ENCODE measurements at regions not wholly inside any gene's neighbourhood (a gene's known extent, or its start where the extent isn't known, plus 50 kb on each side); places are given as distances from the start of the nearest gene placed in this dataset.
A peak's percentile ranks its signal among the peaks of the same experiment; 100 is the strongest.

DNA sequence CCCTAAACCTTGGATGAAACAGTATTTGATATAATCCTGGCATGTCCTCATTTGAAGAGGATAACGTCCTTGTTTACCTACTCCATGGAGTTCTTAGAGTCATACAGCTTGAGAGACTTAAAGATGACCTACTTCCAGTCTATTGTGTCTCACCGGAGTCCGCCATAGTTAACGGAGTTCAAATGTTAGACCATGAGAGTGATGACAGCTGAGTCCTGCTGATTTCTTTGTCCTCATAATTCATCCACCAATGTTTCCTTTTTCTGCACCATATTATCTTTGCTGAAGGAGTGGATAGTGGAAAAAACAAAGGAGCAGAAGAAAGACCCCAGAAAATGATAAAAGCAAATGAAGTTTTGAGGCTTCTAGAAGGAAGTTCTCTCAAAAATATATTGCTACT lies 75.8 kb upstream of the HIF1A start:
- ATAC-seq = no peak
- DNase-seq (ENCODE audit: low spot score in 2 of 2) = no peak
- Mint-ChIP-seq H3K36me3 (no peaks in the 10 kb centered on the region), H3K4me3 (no peak overlapping the region), H3K4me1 (peaks cover 49% of the 10 kb centered on the region), H3K27ac (no peak overlapping the region), H3K9me3 (peaks cover 3% of the 10 kb centered on the region)

DNA sequence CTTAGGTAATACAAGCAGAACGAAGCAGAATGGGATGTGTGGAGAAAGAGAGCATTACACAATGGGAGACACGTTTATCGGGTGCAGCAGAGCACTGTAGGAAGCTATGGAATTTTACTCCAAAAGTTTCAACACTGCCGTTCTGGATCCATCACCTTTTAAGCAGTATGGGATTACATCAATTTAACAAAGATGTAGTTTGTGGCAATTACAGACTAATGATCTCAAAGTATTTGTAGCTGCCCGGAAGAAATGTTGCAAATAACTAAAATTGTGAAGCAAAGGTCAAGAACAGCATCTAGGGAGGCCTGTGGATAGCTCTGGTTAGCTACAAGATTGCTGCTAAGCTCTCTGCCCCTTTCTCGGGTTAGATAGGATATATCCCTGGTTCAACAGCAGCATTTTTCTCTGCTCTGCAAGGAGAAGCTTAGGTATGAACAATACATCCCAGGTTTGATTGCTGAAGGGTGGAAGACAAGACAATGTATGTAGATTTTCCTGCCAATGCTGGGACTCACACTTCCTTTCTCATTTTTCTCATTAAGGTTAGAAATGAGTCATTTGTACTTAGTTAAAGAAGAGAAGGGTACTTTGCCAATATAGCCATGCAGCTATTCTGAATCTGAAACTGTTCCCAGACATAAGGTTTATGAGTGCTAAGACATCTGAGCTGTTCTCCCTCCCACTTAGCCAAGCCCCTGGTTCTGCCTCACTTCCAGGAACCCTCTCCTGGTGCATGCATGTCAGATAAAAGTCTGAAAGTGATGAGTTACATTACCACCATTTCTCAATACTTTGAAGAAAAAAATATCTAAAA lies 75.0 kb upstream of the HIF1A start:
- Mint-ChIP-seq H3K36me3 (no peaks in the 10 kb centered on the region), H3K4me3 (no peak overlapping the region), H3K9me3 (peaks cover 3% of the 10 kb centered on the region), H3K4me1 (peaks cover 57% of the 10 kb centered on the region), H3K27ac (no peak overlapping the region)
- peak in 1 of 2 donors; percentile 61 for DNase-seq (ENCODE audit: low spot score in 2 of 2)
- ATAC-seq = peak; percentile 88

- Mint-ChIP-seq H3K27ac (peak overlapping the region; percentile 48), H3K4me3 (no peak overlapping the region), H3K9me3 (peaks cover 3% of the 10 kb centered on the region), H3K4me1 (peaks cover 57% of the 10 kb centered on the region), H3K36me3 (no peaks in the 10 kb centered on the region)
- ATAC-seq (peak; percentile 82), DNase-seq (ENCODE audit: low spot score in 2 of 2) (no peak)
Measured at GRCh38 chr14:61621444-61621843, 73.9 kb upstream of the HIF1A start.

GRCh38 chr14:61622051-61622450 lies 73.3 kb upstream of the HIF1A start:
- no peak overlapping the region for H3K4me3 Mint-ChIP-seq
- peaks cover 3% of the 10 kb centered on the region for H3K9me3 Mint-ChIP-seq
- peaks cover 52% of the 10 kb centered on the region for H3K4me1 Mint-ChIP-seq
- no peaks in the 10 kb centered on the region for H3K36me3 Mint-ChIP-seq
- ATAC-seq = no peak
- DNase-seq (ENCODE audit: low spot score in 2 of 2) = no peak
- peak overlapping the region; percentile 48 for H3K27ac Mint-ChIP-seq

DNA sequence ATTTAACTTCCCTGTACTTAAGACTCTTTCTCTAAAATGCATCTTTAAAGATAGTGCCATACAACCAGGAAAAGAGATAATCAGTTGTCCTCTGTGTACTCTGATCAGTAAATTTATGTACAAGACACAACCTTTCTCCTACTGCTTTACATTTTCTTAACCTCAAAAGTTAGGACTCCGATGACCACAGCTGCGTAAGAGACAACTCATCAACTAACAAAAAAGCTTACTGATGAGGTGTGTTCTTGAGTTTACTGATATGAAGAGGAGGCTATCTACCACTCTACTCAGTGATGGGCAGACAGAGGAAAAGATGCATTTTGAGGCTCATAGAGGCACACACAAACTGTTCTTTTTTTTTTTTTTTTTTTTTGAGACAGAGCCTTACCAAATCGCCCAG lies 71.4 kb upstream of the HIF1A start:
- ATAC-seq (peak; percentile 62), DNase-seq (ENCODE audit: low spot score in 2 of 2) (no peak)
- no peak overlapping the region for H3K27ac Mint-ChIP-seq
- H3K4me3 Mint-ChIP-seq = no peak overlapping the region
- peaks cover 37% of the 10 kb centered on the region for H3K4me1 Mint-ChIP-seq
- H3K36me3 Mint-ChIP-seq = no peaks in the 10 kb centered on the region
- peaks cover 3% of the 10 kb centered on the region for H3K9me3 Mint-ChIP-seq

GRCh38 chr14:61625165-61625564 lies 70.1 kb upstream of the HIF1A start:
- no peak overlapping the region for H3K4me3 Mint-ChIP-seq
- ATAC-seq (no peak), DNase-seq (ENCODE audit: low spot score in 2 of 2) (no peak)
- H3K4me1 Mint-ChIP-seq = peaks cover 29% of the 10 kb centered on the region
- H3K36me3 Mint-ChIP-seq = no peaks in the 10 kb centered on the region
- peak overlapping the region; percentile 15 for H3K27ac Mint-ChIP-seq
- H3K9me3 Mint-ChIP-seq = peaks cover 3% of the 10 kb centered on the region

- DNase-seq (ENCODE audit: low spot score in 2 of 2) (no peak), ATAC-seq (no peak)
- H3K4me1 Mint-ChIP-seq = peaks cover 8% of the 10 kb centered on the region
- H3K27ac Mint-ChIP-seq = no peak overlapping the region
- H3K4me3 Mint-ChIP-seq = no peak overlapping the region
- no peaks in the 10 kb centered on the region for H3K9me3 Mint-ChIP-seq
- no peaks in the 10 kb centered on the region for H3K36me3 Mint-ChIP-seq
Measured at GRCh38 chr14:61627612-61628011, 67.7 kb upstream of the HIF1A start.

- ATAC-seq (no peak), DNase-seq (ENCODE audit: low spot score in 2 of 2) (no peak)
- no peaks in the 10 kb centered on the region for H3K36me3 Mint-ChIP-seq
- H3K9me3 Mint-ChIP-seq = no peaks in the 10 kb centered on the region
- H3K27ac Mint-ChIP-seq = no peak overlapping the region
- H3K4me3 Mint-ChIP-seq = no peak overlapping the region
- H3K4me1 Mint-ChIP-seq = peaks cover 8% of the 10 kb centered on the region
Measured at GRCh38 chr14:61628016-61628725, 67.1 kb upstream of the HIF1A start.

DNA sequence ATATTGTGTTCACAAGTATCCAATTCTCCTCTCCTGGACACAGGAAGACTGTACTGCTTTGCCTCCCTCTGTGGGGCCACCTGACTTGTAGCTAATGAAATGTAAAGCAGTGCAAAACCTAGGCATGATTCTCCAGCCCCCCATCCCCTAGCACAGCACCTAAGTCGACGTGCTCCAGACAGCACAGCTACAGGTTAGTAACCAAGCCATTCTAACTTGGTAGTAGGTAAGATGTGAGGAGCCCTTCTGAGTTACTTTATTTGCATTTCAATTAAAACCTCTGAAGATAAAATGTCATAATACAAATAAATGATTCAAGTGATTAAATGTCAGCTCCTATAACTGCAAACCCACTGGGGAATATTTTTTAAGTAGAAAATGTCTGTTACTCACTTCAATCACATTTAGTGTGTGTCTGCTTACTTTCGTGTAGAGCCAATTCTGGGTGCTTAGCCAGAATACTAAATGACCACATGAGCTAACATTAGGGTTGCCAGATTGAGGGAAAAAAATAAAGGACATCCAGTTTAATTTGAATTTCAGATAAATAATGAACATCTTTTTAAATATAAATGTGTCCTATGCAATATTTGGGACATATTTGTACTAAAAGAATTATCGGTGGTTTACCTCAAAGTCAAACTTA lies 64.8 kb upstream of the HIF1A start:
- Mint-ChIP-seq H3K36me3 (no peaks in the 10 kb centered on the region), H3K4me3 (no peak overlapping the region), H3K4me1 (no peaks in the 10 kb centered on the region), H3K9me3 (no peaks in the 10 kb centered on the region), H3K27ac (no peak overlapping the region)
- no peak for ATAC-seq
- no peak for DNase-seq (ENCODE audit: low spot score in 2 of 2)

DNA sequence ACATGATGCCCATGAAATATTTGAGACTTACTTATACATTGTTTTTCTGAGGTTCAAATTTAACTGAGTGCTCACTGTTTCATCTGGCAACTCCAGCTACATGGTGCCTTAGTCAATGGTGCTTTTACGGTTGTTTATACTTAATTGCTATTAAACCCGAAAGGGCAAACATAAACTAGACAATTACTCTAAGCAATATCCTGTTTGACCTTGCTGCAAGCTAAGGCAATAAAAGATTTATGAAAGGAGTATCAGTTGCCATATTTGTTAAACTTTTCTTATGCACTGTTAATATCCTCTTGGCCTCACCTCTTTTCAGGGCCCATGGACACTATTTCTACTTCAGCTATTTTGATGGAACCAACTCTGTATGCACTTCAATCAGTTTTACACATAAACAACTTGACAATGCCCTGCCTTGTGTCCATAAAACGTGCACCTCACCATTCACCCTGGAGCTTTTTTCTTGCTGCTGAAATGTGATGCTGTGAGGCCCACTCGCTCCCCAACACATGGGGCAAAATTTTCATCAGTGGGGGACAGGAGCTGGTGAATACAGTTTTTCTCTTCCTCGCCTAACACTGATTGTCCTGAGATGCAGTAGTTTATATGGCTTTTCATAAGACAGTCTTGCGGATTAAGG lies 64.1 kb upstream of the HIF1A start:
- peaks cover 5% of the 10 kb centered on the region for H3K4me1 Mint-ChIP-seq
- no peak overlapping the region for H3K4me3 Mint-ChIP-seq
- no peak overlapping the region for H3K27ac Mint-ChIP-seq
- ATAC-seq = no peak
- DNase-seq (ENCODE audit: low spot score in 2 of 2) = no peak
- H3K9me3 Mint-ChIP-seq = peaks cover 2% of the 10 kb centered on the region
- peaks cover 5% of the 10 kb centered on the region for H3K36me3 Mint-ChIP-seq

DNA sequence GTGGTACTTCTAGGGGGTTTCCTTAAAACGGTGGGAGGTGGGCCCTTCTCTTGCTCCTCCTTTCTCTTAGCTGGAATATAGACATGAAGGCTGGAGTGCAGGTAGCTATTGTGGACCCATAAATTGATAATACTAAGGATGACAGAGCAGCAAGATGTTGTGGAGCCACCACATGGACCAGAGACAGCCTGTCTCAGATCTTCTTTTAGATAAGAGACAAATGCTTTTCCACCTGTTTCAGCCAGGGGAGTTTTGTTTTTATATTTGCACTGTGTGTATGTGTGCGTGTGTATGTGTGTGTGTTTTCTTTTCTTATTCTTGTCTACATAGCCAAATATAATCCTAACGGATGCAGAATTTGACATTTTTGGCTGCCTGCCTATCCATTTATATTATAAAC lies 62.9 kb upstream of the HIF1A start:
- no peak for ATAC-seq
- Mint-ChIP-seq H3K27ac (no peak overlapping the region), H3K36me3 (peaks cover 10% of the 10 kb centered on the region), H3K4me1 (peaks cover 10% of the 10 kb centered on the region), H3K4me3 (no peak overlapping the region), H3K9me3 (peaks cover 2% of the 10 kb centered on the region)
- DNase-seq (ENCODE audit: low spot score in 2 of 2) = no peak

DNA sequence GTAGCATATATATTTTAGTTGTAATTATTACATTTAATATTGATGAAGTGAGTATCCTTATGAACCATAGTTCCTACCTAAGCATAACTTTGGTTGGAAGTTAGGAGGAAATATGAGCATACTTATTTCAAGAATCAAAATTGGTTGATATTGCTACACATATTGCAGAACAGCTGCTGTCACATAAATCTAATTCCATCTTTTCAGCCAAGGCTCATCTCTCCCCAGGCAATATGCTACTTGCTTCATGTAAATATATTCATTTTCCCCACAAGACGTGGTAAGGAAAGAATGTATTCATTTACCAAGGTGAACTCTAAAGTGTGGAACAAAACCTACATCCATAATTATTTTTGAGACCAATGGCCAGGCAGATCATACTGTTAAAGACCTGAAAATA lies 62.5 kb upstream of the HIF1A start:
- Mint-ChIP-seq H3K9me3 (peaks cover 2% of the 10 kb centered on the region), H3K27ac (no peak overlapping the region), H3K4me3 (no peak overlapping the region), H3K4me1 (peaks cover 10% of the 10 kb centered on the region), H3K36me3 (peaks cover 10% of the 10 kb centered on the region)
- DNase-seq (ENCODE audit: low spot score in 2 of 2) (no peak), ATAC-seq (no peak)

DNA sequence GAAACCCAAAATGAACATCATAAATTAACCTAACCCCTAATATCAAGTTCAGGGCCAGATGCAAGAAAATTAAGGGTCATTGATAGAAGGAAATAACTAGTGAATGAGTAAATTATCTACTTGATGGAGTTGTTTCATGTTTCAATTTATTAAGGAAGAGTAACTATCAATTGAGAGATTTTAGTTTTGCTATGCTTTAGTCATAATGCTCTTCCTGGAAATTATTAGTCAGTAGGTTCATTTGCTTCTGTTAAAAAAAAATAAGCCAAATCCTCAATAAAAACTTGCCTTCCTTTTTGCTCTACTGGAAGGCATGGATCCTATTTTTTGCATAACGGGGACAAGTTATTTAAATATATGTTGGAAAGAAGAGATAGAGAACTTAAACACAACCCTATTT lies 59.0 kb upstream of the HIF1A start:
- Mint-ChIP-seq H3K27ac (peak overlapping the region; percentile 82), H3K4me3 (no peak overlapping the region), H3K4me1 (peaks cover 10% of the 10 kb centered on the region), H3K9me3 (peaks cover 2% of the 10 kb centered on the region), H3K36me3 (peaks cover 10% of the 10 kb centered on the region)
- DNase-seq (ENCODE audit: low spot score in 2 of 2) (no peak), ATAC-seq (no peak)

- no peak for DNase-seq (ENCODE audit: low spot score in 2 of 2)
- Mint-ChIP-seq H3K4me3 (no peak overlapping the region), H3K4me1 (peaks cover 10% of the 10 kb centered on the region), H3K36me3 (peaks cover 10% of the 10 kb centered on the region), H3K27ac (peak overlapping the region; percentile 82), H3K9me3 (peaks cover 2% of the 10 kb centered on the region)
- no peak for ATAC-seq
Measured at GRCh38 chr14:61636779-61637178, 58.5 kb upstream of the HIF1A start.

GRCh38 chr14:61638595-61639387 lies 56.5 kb upstream of the HIF1A start:
- ATAC-seq (no peak), DNase-seq (ENCODE audit: low spot score in 2 of 2) (no peak)
- H3K36me3 Mint-ChIP-seq = peaks cover 10% of the 10 kb centered on the region
- no peak overlapping the region for H3K4me3 Mint-ChIP-seq
- H3K4me1 Mint-ChIP-seq = peaks cover 10% of the 10 kb centered on the region
- H3K9me3 Mint-ChIP-seq = peaks cover 2% of the 10 kb centered on the region
- no peak overlapping the region for H3K27ac Mint-ChIP-seq

Data from stimulated activated effector memory CD8-positive, alpha-beta T cell treated with anti-CD3 and anti-CD28 coated beads, Interleukin-12 subunit alpha, Interleukin-12 subunit beta, amount 100 ng/mL, for 72 hours (primary cell).